ENCODE measurements at regions not wholly inside any gene's neighbourhood (a gene's known extent, or its start where the extent isn't known, plus 50 kb on each side); places are given as distances from the start of the nearest gene placed in this dataset.

DNA sequence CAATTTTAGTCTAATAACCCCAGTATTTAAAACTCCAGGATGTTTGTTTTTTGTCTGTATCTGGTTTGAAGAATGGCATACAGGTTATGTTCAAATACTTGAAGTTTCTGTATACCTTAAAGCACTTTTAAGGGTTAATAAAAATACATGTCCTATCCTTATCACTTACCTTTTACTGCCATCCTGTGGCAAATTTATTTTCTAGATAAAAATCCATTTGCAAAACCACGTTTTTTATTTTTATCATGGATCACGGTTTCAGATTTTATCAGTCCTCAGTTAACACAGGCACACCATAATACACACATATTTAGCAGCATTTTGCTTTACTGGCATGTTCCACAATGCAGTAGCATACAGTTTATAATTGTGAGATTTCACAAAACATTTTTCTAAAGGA, 113.3 kb upstream of the H2AZ1 start:
- no peaks in the 10 kb centered on the region for H3K27me3 ChIP-seq (ENCODE audit: control insufficient read depth, insufficient read depth, low read length)
- H3K36me3 ChIP-seq (ENCODE audit: control insufficient read depth, insufficient read depth, low read length) = no peaks in the 10 kb centered on the region
- no peak for DNase-seq (ENCODE audit: low read depth)
- ChIA-PET POLR2A (interaction anchor here (0.6 kb wide), 1 partner anchor 10 kb away, joined by 3 read pairs; no protein-coding TSS in a partner anchor), CTCF (interaction anchor here (0.9 to 1.6 kb wide), 3 partner anchors 12 to 64 kb away, joined by 3 to 6 read pairs (median 4); no protein-coding TSS in a partner anchor)
- TF ChIP-seq, protein P1, sequence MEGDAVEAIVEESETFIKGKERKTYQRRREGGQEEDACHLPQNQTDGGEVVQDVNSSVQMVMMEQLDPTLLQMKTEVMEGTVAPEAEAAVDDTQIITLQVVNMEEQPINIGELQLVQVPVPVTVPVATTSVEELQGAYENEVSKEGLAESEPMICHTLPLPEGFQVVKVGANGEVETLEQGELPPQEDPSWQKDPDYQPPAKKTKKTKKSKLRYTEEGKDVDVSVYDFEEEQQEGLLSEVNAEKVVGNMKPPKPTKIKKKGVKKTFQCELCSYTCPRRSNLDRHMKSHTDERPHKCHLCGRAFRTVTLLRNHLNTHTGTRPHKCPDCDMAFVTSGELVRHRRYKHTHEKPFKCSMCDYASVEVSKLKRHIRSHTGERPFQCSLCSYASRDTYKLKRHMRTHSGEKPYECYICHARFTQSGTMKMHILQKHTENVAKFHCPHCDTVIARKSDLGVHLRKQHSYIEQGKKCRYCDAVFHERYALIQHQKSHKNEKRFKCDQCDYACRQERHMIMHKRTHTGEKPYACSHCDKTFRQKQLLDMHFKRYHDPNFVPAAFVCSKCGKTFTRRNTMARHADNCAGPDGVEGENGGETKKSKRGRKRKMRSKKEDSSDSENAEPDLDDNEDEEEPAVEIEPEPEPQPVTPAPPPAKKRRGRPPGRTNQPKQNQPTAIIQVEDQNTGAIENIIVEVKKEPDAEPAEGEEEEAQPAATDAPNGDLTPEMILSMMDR (IDR thresholded peaks at IDR 0.05; ENCODE audit: insufficient read depth, low read depth, low read length) = 0 out of 2 replicates have a peak, but pooled peaks have one; percentile 6
- H3K4me3 ChIP-seq (ENCODE audit: low read depth, low read length) = no peak overlapping the region

DNA sequence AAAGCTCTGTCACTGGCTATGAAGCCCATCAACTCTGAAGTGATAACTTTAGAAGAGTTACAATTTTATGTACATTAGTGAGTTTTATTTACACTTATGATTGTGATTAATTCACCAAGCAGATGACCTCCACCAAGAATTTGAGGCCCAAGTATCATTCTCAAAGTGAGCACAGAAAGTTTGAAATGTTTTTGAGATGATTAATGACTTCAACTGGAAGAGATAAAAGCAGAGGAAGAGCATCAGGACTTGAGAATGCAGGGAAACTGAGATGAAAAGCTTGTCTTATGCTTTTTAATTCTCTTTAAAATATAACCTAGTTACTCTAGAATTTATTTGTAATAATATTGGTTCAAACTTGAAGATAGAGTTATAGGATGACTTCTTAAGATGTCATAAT, 112.8 kb upstream of the H2AZ1 start:
- Histone ChIP-seq H3K36me3 (ENCODE audit: control insufficient read depth, insufficient read depth, low read length) (no peaks in the 10 kb centered on the region), H3K27me3 (ENCODE audit: control insufficient read depth, insufficient read depth, low read length) (no peaks in the 10 kb centered on the region), H3K4me3 (ENCODE audit: low read depth, low read length) (no peak overlapping the region)
- DNase-seq (ENCODE audit: low read depth) = no peak
- TF ChIP-seq, protein P1 (IDR thresholded peaks at IDR 0.05; ENCODE audit: insufficient read depth, low read depth, low read length) = no peak
- ChIA-PET POLR2A (interaction anchor here (0.6 kb wide), 1 partner anchor 10 kb away, joined by 3 read pairs; no protein-coding TSS in a partner anchor), CTCF (interaction anchor here (0.9 to 1.6 kb wide), 3 partner anchors 12 to 64 kb away, joined by 3 to 6 read pairs (median 4); no protein-coding TSS in a partner anchor)

DNA sequence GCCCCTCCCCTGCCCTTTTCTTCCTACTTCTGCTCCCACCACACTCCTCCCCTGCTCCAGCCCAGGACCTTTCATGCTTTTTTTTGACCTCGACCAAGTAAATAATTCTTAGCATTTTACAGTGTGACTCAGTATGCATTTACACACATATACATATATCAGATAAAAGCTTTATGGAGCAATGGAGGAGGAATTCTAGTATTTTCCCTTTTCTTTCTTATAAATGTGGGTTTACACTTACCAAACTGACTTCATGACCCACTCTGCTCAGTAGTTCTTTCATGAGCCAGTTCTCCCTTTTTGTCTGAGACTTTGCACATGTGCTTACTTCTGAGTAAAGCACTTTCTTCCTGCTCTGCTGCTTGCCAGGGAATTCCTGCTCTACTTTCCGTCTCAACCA, 111.8 kb upstream of the H2AZ1 start:
- H3K36me3 ChIP-seq (ENCODE audit: control insufficient read depth, insufficient read depth, low read length) = no peaks in the 10 kb centered on the region
- DNase-seq (ENCODE audit: low read depth) = no peak
- TF ChIP-seq, protein P1 (IDR thresholded peaks at IDR 0.05; ENCODE audit: insufficient read depth, low read depth, low read length) = no peak
- CTCF ChIA-PET = interaction anchor here (1.3 to 1.6 kb wide), 2 partner anchors 31 to 64 kb away, joined by 3 to 7 read pairs; no protein-coding TSS in a partner anchor
- no peak overlapping the region for H3K4me3 ChIP-seq (ENCODE audit: low read depth, low read length)
- POLR2A ChIA-PET = no interaction called here
- no peaks in the 10 kb centered on the region for H3K27me3 ChIP-seq (ENCODE audit: control insufficient read depth, insufficient read depth, low read length)

DNA sequence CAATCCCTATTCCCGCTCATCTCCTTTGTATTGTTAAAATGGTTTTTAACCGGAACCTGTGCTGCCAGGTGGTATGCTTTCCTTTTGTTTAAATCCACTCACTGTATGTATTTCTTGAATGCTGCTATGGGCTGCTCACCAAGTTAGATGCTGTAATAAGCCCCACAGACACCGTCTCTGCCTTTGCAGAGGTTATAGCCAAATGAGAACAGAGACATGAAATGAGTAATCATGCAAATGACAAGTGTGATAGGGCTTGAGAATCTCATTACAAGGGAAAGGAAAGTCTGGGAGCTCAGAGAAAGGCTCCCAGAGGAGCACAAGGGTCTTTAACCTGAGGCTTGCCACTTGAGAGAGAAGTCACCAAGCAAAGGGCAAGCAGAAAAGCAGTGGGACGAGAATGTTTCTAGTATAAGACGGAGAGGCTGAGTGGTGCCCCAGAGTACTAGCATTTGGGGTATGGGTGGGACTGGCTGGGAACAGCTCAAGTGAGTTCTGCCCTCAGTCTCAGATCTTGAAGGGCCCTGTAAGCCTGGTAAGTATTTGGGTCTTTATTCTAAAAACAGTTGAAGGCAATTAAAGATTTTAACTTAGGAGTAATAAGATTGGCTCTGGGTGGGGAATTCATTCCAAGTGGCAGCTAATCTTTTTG, 110.8 kb upstream of the H2AZ1 start:
- CTCF ChIA-PET = interaction anchor here (1.3 kb wide), 1 partner anchor 63 kb away, joined by 7 read pairs; no protein-coding TSS in a partner anchor
- H3K4me3 ChIP-seq (ENCODE audit: low read depth, low read length) = no peak overlapping the region

DNA sequence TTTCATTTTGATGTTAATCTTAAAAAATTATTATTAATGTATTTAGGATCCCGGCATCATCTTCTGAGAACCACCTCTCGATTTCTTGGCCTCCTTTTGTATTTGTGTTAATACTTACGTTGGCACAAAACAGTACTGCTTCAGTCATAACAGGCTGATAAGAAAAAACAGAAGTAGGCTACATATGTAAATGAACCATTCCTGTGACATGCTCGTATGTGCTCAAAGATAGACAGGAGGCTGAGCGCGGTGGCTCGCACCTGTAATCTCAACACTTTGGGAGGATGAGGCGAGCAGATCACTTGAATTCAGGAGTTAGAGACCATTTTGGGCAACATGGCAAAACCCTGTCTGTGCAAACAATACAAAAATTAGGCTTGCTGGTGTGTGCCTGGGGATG, 109.4 kb upstream of the H2AZ1 start:
- H3K36me3 ChIP-seq (ENCODE audit: control insufficient read depth, insufficient read depth, low read length) = no peaks in the 10 kb centered on the region
- TF ChIP-seq, protein P1 (IDR thresholded peaks at IDR 0.05; ENCODE audit: insufficient read depth, low read depth, low read length) = no peak
- CTCF ChIA-PET = no interaction called here
- POLR2A ChIA-PET = no interaction called here
- no peak overlapping the region for H3K4me3 ChIP-seq (ENCODE audit: low read depth, low read length)
- no peak for DNase-seq (ENCODE audit: low read depth)
- H3K27me3 ChIP-seq (ENCODE audit: control insufficient read depth, insufficient read depth, low read length) = no peaks in the 10 kb centered on the region

More for the DNA sequence above, 110.8 kb upstream of the H2AZ1 start:
- Histone ChIP-seq H3K36me3 (ENCODE audit: control insufficient read depth, insufficient read depth, low read length) (no peaks in the 10 kb centered on the region), H3K27me3 (ENCODE audit: control insufficient read depth, insufficient read depth, low read length) (no peaks in the 10 kb centered on the region)
- TF ChIP-seq, protein P1 (IDR thresholded peaks at IDR 0.05; ENCODE audit: insufficient read depth, low read depth, low read length) = no peak
- POLR2A ChIA-PET = no interaction called here
- DNase-seq (ENCODE audit: low read depth) = no peak

Data from BJ (cell line).